Kidney epithelial cell (primary cell): ENCODE measurements at regions not wholly inside any gene's neighbourhood (a gene's known extent, or its start where the extent isn't known, plus 50 kb on each side); places are given as distances from the start of the nearest gene placed in this dataset.

Source experiments
- DNase-seq: peaks from one replicate; pipeline ENCODE4 v3.0.0-alpha.2; 2010; ENCODE audit warnings: low read depth
- H3K27me3 ChIP-seq: 2 replicates; pipeline ENCODE4 v1.6.0; 2011; ENCODE audit warnings: low read length; ENCODE audit not compliant: control insufficient read depth, insufficient read depth
- H3K36me3 ChIP-seq: 2 replicates; pipeline ENCODE4 v1.5.1; 2011; ENCODE audit warnings: low read length; ENCODE audit not compliant: control insufficient read depth, insufficient read depth
- H3K4me3 ChIP-seq: 2 replicates; pipeline ENCODE4 v1.5.1; 2011; ENCODE audit warnings: low read depth, mild to moderate bottlenecking, control low read depth, low read length
- TF ChIP-seq, protein P1 (sequence below): IDR thresholded peaks from 2 replicates; pipeline ENCODE4 v1.5.1; 2011; ENCODE audit warnings: mild to moderate bottlenecking, moderate library complexity, low read length, control low read depth, inconsistent platforms; ENCODE audit not compliant: insufficient read depth, poor library complexity, severe bottlenecking

DNA sequence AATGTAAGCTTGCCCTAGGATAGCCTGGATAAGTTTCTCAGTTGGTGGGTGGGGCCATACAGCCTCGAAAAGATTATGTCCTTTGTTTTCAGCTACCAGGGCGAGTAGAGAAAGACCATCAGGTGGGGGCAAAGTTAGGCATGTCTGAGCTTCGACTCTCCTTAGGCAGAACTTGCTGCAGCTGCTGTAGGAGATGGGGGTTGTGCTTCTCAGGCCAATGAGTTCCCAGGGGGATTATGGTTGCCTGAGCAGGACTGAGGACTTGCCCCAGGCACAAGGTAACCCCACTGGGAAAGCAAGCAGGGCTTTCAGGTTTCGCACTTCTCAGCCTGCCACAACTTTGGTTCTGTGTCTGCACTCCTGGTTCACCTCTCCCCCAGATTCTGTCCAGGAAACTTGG, 173.4 kb upstream of the SESN3 start:
- DNase-seq = no peak

DNA sequence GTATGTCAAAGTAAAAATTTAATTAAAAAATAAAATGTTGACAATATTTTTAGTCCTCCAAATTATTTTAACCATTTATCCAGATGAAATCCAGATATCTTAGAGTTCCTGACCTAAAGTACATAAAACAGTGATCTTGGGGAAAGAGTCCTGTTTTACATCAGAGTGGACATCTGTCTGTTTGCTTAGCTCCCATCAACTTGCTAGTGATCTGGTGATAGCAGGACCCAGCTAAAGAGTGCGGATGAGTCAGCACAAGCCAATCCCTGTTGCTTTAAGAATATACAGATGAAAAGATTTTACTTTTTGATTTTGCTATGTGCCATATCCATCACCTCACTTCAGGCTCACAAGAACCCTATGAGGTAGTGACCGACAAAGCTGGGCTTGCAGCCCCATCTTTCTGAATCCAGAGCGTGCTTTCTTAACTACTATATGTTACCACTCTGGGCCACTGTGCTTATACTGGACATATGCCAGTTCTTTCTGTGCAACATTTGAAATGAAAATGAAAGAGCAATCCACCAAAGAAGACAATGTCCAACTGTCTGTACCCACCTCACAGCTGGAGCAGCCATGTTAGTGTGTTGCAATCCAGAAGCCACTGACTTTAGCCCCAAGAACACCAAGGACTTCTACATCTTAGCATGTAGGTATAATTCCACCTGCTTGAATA, 167.6 kb upstream of the SESN3 start:
- Histone ChIP-seq H3K27me3 (no peaks in the 10 kb centered on the region), H3K4me3 (no peak overlapping the region), H3K36me3 (no peaks in the 10 kb centered on the region)
- TF ChIP-seq, protein P1, sequence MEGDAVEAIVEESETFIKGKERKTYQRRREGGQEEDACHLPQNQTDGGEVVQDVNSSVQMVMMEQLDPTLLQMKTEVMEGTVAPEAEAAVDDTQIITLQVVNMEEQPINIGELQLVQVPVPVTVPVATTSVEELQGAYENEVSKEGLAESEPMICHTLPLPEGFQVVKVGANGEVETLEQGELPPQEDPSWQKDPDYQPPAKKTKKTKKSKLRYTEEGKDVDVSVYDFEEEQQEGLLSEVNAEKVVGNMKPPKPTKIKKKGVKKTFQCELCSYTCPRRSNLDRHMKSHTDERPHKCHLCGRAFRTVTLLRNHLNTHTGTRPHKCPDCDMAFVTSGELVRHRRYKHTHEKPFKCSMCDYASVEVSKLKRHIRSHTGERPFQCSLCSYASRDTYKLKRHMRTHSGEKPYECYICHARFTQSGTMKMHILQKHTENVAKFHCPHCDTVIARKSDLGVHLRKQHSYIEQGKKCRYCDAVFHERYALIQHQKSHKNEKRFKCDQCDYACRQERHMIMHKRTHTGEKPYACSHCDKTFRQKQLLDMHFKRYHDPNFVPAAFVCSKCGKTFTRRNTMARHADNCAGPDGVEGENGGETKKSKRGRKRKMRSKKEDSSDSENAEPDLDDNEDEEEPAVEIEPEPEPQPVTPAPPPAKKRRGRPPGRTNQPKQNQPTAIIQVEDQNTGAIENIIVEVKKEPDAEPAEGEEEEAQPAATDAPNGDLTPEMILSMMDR = no peak
- no peak for DNase-seq

More for the DNA sequence above, 173.4 kb upstream of the SESN3 start:
- Histone ChIP-seq H3K4me3 (no peak overlapping the region), H3K27me3 (no peaks in the 10 kb centered on the region), H3K36me3 (no peaks in the 10 kb centered on the region)
- TF ChIP-seq, protein P1 = no peak

DNA sequence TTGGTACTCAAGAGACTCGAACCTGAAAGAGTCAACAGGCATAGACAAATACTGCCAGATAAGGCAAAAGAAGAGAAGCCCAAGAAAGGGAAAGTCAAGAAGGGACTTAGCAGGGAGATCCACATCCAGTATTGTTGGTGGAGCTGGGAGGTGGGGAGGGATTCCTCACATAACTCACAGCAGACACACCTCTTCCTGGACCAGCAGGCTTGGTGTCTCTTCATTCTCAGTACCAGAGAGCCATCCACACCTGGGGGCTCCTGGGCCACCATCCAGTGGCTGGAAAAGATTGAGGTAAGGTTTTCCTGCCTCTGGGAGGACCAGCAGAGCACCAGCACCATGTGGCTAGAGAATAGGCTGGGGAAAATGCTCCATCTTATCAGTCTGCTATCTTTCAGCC, 161.6 kb upstream of the SESN3 start:
- Histone ChIP-seq H3K4me3 (no peak overlapping the region), H3K36me3 (no peaks in the 10 kb centered on the region), H3K27me3 (no peaks in the 10 kb centered on the region)
- TF ChIP-seq, protein P1 = no peak
- DNase-seq = no peak

DNA sequence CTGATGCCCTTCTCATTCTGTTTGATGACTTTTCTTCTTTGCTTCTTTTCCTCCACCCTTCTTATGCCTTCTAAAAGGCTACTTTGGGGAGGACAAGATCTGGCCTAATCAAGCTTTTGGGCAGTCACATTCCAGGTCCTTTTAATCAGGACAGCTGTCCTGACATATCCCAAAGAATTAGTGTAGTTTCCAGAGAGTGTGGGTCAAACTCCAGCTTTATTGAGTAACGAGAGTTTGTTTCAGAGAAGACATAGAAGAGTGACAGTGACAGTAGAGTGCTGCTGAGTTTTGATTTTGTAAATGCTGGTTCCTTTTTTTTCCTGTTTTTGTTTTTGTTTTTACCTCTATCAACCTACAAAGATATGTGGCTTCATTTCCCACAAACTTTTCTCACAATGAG, 158.4 kb upstream of the SESN3 start:
- Histone ChIP-seq H3K4me3 (no peak overlapping the region), H3K36me3 (no peaks in the 10 kb centered on the region), H3K27me3 (no peaks in the 10 kb centered on the region)
- TF ChIP-seq, protein P1 = no peak
- DNase-seq = no peak

DNA sequence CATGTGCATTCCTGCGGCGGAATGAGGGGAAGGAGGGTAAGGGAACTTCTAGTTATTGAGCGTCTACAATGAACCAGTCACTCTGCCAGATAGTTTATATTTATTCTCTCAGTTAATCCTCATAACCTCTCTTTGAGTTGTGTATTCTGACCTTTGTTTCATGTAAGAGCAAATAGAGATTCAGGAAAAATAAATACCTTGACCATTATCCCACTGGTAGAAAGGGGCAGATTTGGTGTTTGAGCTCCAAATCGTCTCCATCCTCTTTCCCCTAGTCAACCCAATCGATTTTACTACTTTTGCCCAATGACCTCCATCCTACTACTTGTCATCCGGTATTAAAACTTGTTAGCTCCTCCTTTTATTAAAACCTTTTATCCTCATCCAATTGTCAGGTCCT, 157.1 kb upstream of the SESN3 start:
- H3K27me3 ChIP-seq = no peaks in the 10 kb centered on the region
- no peak for DNase-seq
- H3K36me3 ChIP-seq = no peaks in the 10 kb centered on the region
- no peak overlapping the region for H3K4me3 ChIP-seq
- TF ChIP-seq, protein P1 = no peak

DNA sequence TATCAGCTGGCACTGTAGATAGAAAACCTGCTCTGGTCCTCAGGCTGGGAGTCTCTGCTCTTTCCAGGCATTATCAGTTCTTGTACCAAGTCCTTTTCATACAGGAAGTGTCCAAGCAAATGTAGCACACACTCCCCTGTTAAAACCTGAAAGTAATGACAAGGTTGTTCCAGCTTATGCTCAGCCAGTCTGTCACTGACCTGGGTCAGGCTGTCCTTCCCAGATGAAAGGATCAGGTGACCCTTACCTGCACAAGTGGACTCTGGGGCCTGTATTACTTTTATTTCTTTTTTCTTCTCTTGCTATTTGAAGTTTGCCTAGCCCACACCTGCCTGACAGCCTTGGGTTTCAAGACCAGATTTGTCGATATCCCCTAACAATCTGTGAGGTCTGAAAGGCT, 156.3 kb upstream of the SESN3 start:
- Histone ChIP-seq H3K4me3 (no peak overlapping the region), H3K36me3 (no peaks in the 10 kb centered on the region), H3K27me3 (no peaks in the 10 kb centered on the region)
- TF ChIP-seq, protein P1 = no peak
- no peak for DNase-seq
